ENCODE measurements at regions not wholly inside any gene's neighbourhood (a gene's known extent, or its start where the extent isn't known, plus 50 kb on each side); places are given as distances from the start of the nearest gene placed in this dataset.

GRCh38 chr18:47725656-47726055, 204.8 kb downstream of the SMAD2 start:
- Mint-ChIP-seq H3K36me3 (no peaks in the 10 kb centered on the region), H3K27ac (no peak overlapping the region), H3K27me3 (ENCODE audit: low read depth in 3 of 3) (peaks cover 6 to 8% (median 6%) of the 10 kb centered on the region in 3 donors), H3K9me3 (peaks cover 0 to 3% (median 0%) of the 10 kb centered on the region in 7 donors), H3K4me1 (no peaks in the 10 kb centered on the region), H3K4me3 (no peak overlapping the region)
- Histone ChIP-seq H3K4me1 (ENCODE audit: control insufficient read depth in 1 of 2, insufficient read depth in 2 of 2, low read length in 2 of 2) (no peaks in the 10 kb centered on the region), H3K79me2 (ENCODE audit: insufficient read depth, low read length) (no peaks in the 10 kb centered on the region), H3K4me3 (replicated peaks in 1 of 3; ENCODE audit: low read depth in 2 of 3, low read length in 3 of 3) (no peak overlapping the region), H2AFZ (ENCODE audit: insufficient read depth, low read depth, low read length, poor library complexity, severe bottlenecking) (no peak overlapping the region), H3K9ac (ENCODE audit: insufficient read depth, low read length, poor library complexity, severe bottlenecking) (no peak overlapping the region), H3K36me3 (replicated peaks in 1 of 2; ENCODE audit: control insufficient read depth in 1 of 2, insufficient read depth in 2 of 2, low read length in 2 of 2) (no peaks in the 10 kb centered on the region), H3K27ac (ENCODE audit: low read depth in 1 of 2, low read length in 2 of 2) (no peak overlapping the region), H3K4me2 (replicated peaks; ENCODE audit: extremely low read depth, low read length, poor library complexity, severe bottlenecking) (no peak overlapping the region), H4K20me1 (ENCODE audit: insufficient read depth, low read length) (no peaks in the 10 kb centered on the region), H3K27me3 (ENCODE audit: control insufficient read depth in 2 of 2, insufficient read depth in 2 of 2, low read length in 2 of 2) (no peaks in the 10 kb centered on the region), H3K9me3 (replicated peaks in 1 of 2; ENCODE audit: control insufficient read depth in 1 of 2, insufficient read depth in 1 of 2, low read length in 2 of 2) (no peaks in the 10 kb centered on the region)
- 100% methylated on average over 1 of the region's 3 CpGs for WGBS (ENCODE audit: insufficient coverage)
- TF ChIP-seq CTCF (IDR thresholded peaks at IDR 0.05), result no peak
- no peak for DNase-seq
- intact Hi-C loops (cut with micrococcal nuclease), result no loop called here

DNA sequence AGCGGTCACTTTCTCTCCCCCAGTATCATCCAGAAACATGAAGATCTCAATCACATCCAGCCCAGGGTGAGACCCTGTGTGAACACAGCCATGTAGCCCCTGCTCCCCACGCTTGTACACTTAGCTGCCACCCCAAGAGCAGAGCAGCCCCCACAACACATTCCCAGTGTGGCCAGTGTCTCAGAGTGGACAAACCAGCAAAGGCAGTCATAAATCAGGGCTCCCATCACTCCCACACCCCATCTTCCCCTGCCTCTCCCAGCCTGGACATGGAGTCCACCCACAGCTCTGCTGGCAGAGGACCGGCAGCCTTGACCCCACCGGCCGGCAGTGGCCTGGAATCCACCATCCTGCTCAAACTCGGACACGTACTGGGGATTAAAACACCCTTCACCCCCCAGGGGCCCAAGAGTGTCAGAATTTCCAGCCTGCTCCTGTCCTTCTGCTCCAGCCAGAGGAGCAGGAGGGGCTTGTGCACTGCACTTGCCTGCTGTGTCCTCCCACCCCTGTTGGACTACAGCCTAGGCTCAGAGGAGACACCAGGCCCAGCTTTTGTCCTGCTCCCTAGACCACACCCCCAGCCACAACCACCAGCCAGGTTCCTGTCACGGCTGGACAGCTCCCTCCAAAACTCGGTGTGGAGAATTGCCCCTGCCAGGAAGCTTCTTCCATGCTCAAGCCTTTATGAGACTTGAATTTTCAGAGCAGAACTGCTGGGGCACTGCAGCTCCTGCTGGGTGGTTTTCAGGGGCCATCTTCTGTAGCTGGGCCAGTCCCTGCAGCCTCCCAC, 206.1 kb downstream of the SMAD2 start:
- Histone ChIP-seq H3K36me3 (replicated peaks in 1 of 2; ENCODE audit: control insufficient read depth in 1 of 2, insufficient read depth in 2 of 2, low read length in 2 of 2) (no peaks in the 10 kb centered on the region), H3K27me3 (ENCODE audit: control insufficient read depth in 2 of 2, insufficient read depth in 2 of 2, low read length in 2 of 2) (no peaks in the 10 kb centered on the region), H4K20me1 (ENCODE audit: insufficient read depth, low read length) (no peaks in the 10 kb centered on the region), H3K79me2 (ENCODE audit: insufficient read depth, low read length) (no peaks in the 10 kb centered on the region), H2AFZ (ENCODE audit: insufficient read depth, low read depth, low read length, poor library complexity, severe bottlenecking) (no peak overlapping the region), H3K9me3 (replicated peaks in 1 of 2; ENCODE audit: control insufficient read depth in 1 of 2, insufficient read depth in 1 of 2, low read length in 2 of 2) (no peaks in the 10 kb centered on the region), H3K4me2 (replicated peaks; ENCODE audit: extremely low read depth, low read length, poor library complexity, severe bottlenecking) (no peak overlapping the region), H3K27ac (ENCODE audit: low read depth in 1 of 2, low read length in 2 of 2) (no peak overlapping the region), H3K4me1 (ENCODE audit: control insufficient read depth in 1 of 2, insufficient read depth in 2 of 2, low read length in 2 of 2) (no peaks in the 10 kb centered on the region), H3K4me3 (replicated peaks in 1 of 3; ENCODE audit: low read depth in 2 of 3, low read length in 3 of 3) (no peak overlapping the region), H3K9ac (ENCODE audit: insufficient read depth, low read length, poor library complexity, severe bottlenecking) (no peak overlapping the region)
- Mint-ChIP-seq H3K4me3 (no peak overlapping the region), H3K9me3 (peaks cover 0 to 3% (median 0%) of the 10 kb centered on the region in 7 donors), H3K27me3 (ENCODE audit: low read depth in 3 of 3) (peaks cover 5 to 8% (median 6%) of the 10 kb centered on the region in 3 donors), H3K36me3 (no peaks in the 10 kb centered on the region), H3K27ac (no peak overlapping the region), H3K4me1 (no peaks in the 10 kb centered on the region)
- intact Hi-C loops (cut with micrococcal nuclease), result no loop called here
- no peak for TF ChIP-seq CTCF (IDR thresholded peaks at IDR 0.05)
- 59% methylated on average over 7 of the region's 9 CpGs for WGBS (ENCODE audit: insufficient coverage)
- no peak for DNase-seq
